GM20431 (cell line): ENCODE measurements at regions not wholly inside any gene's neighbourhood (a gene's known extent, or its start where the extent isn't known, plus 50 kb on each side); places are given as distances from the start of the nearest gene placed in this dataset.
"Not testable (repeated sequence)": the region's sequence is repeated elsewhere in the genome, so short reads cannot be mapped to it uniquely, and the experiment has no call there.

Experiments
- in situ Hi-C: fragments of 300-500 bp; cut with MseI, MboI; formaldehyde crosslinking; loops from one replicate; pipeline ENCODE4 v1.15.0; 2020; ENCODE audit warnings: low sequenced_read_pairs; ENCODE audit not compliant: unreplicated experiment

GRCh38 chr7:142485617-142486226 is 227.9 kb upstream of the PRSS58 start:
- in situ Hi-C loops = no loop called here

- in situ Hi-C loops = no loop called here
These were observed 225.9 kb upstream of the PRSS58 start for GRCh38 chr7:142483659-142484317.

- in situ Hi-C loops = no loop called here
These were observed 225.2 kb upstream of the PRSS58 start for GRCh38 chr7:142482891-142483658.

GRCh38 chr7:142481548-142481947 is 223.7 kb upstream of the PRSS58 start:
- in situ Hi-C loops = no loop called here

GRCh38 chr7:142478479-142479220 is 220.8 kb upstream of the PRSS58 start:
- in situ Hi-C loops = no loop called here

- in situ Hi-C loops = not testable (repeated sequence)
These were observed 219.9 kb upstream of the PRSS58 start for GRCh38 chr7:142477801-142478200.

GRCh38 chr7:142477079-142477651 is 219.3 kb upstream of the PRSS58 start:
- in situ Hi-C loops = no loop called here

- in situ Hi-C loops = no loop called here
These were observed 218.2 kb upstream of the PRSS58 start for GRCh38 chr7:142476077-142476476.

GRCh38 chr7:142471820-142472219 is 214.0 kb upstream of the PRSS58 start:
- in situ Hi-C loops = no loop called here

GRCh38 chr7:142470544-142470830 is 212.6 kb upstream of the PRSS58 start:
- in situ Hi-C loops = no loop called here

GRCh38 chr7:142469696-142470543 is 212.1 kb upstream of the PRSS58 start:
- in situ Hi-C loops = no loop called here

- in situ Hi-C loops = no loop called here
These were observed 211.2 kb upstream of the PRSS58 start for GRCh38 chr7:142468871-142469665.

- in situ Hi-C loops = not testable (repeated sequence)
These were observed 209.3 kb upstream of the PRSS58 start for GRCh38 chr7:142467056-142467655.

- in situ Hi-C loops = no loop called here
These were observed 205.6 kb upstream of the PRSS58 start for GRCh38 chr7:142463401-142463850.

GRCh38 chr7:142461437-142461836 is 203.6 kb upstream of the PRSS58 start:
- in situ Hi-C loops = no loop called here

- in situ Hi-C loops = no loop called here
These were observed 202.7 kb upstream of the PRSS58 start for GRCh38 chr7:142460402-142461117.

GRCh38 chr7:142459551-142459963 is 201.7 kb upstream of the PRSS58 start:
- in situ Hi-C loops = no loop called here
